Caco-2 (cell line): ENCODE measurements at regions not wholly inside any gene's neighbourhood (a gene's known extent, or its start where the extent isn't known, plus 50 kb on each side); places are given as distances from the start of the nearest gene placed in this dataset.

Experiments
- BruUV-seq: library from RNA; stranded (reverse); fragments of 400-500 nt; replicated peaks from 2 replicates; lab custom pipeline; 2021; lab: Mats Ljungman, UMichigan
- CTCF ChIA-PET: fragments of 300-600 bp; sonication (Branson Sonifier 250); formaldehyde crosslinking; loops from one replicate; lab custom pipeline; 2022; ENCODE audit warnings: antibody characterized with exemption; lab: Charles Lee
- POLR2A ChIA-PET: fragments of 300-600 bp; sonication (Branson Sonifier 250); formaldehyde crosslinking; loops from one replicate; lab custom pipeline; 2022; ENCODE audit warnings: antibody characterized with exemption; lab: Charles Lee
- DNase-seq, 2 experiments: peaks; one replicate each; pipeline versions ENCODE4 v3.0.0 to v3.0.0-alpha.2; 2020 to 2022
- H3K27me3 ChIP-seq: replicated peaks from 2 replicates; pipeline ENCODE4 v1.6.0; 2011; ENCODE audit warnings: low read length; ENCODE audit not compliant: control insufficient read depth, insufficient read depth
- H3K36me3 ChIP-seq: 2 replicates; pipeline ENCODE4 v1.5.1; 2011; ENCODE audit warnings: low read length; ENCODE audit not compliant: control insufficient read depth, insufficient read depth
- H3K4me1 ChIP-seq: fragments of 250-450 bp; sonication (Bioruptor Pico); 2 replicates; pipeline ENCODE4 v1.5.1; 2020; ENCODE audit warnings: mild to moderate bottlenecking
- H3K4me3 ChIP-seq: 2 replicates; pipeline ENCODE4 v1.5.1; 2011; ENCODE audit warnings: low read depth, mild to moderate bottlenecking, control low read depth, low read length
- H3K9me3 ChIP-seq: fragments of 250-450 bp; sonication (Bioruptor Pico); 2 replicates; pipeline ENCODE4 v1.5.1; 2020; ENCODE audit warnings: mild to moderate bottlenecking, moderate library complexity
- H3K27ac Mint-ChIP-seq: one replicate; pipeline ENCODE4 v1.8.0; 2022; ENCODE audit warnings: mixed read lengths; ENCODE audit not compliant: unreplicated experiment
- H3K27me3 Mint-ChIP-seq: one replicate; pipeline ENCODE4 v1.8.0; 2022; ENCODE audit warnings: mixed read lengths; ENCODE audit not compliant: insufficient read depth, unreplicated experiment
- H3K36me3 Mint-ChIP-seq: one replicate; pipeline ENCODE4 v1.8.0; 2022; ENCODE audit warnings: mild to moderate bottlenecking, mixed read lengths; ENCODE audit not compliant: insufficient read depth, unreplicated experiment
- H3K4me1 Mint-ChIP-seq: one replicate; pipeline ENCODE4 v1.8.0; 2022; ENCODE audit warnings: low read depth, mixed read lengths; ENCODE audit not compliant: unreplicated experiment
- H3K4me3 Mint-ChIP-seq: one replicate; pipeline ENCODE4 v1.8.0; 2022; ENCODE audit warnings: mild to moderate bottlenecking, moderate library complexity, mixed read lengths; ENCODE audit not compliant: unreplicated experiment
- H3K9me3 Mint-ChIP-seq: one replicate; pipeline ENCODE4 v1.8.0; 2022; ENCODE audit warnings: mixed read lengths; ENCODE audit not compliant: unreplicated experiment
- CTCF ChIP-seq, 2 experiments: fragments of 200-600 bp in 1 of 2; IDR thresholded peaks; 1 replicate in 1 of 2; 2 replicates in 1 of 2; pipeline versions ENCODE4 v1.5.1 to v1.8.0; 2011 to 2022; ENCODE audit warnings: antibody characterized with exemption in 1 of 2, control low read depth in 1 of 2, inconsistent platforms in 1 of 2, low read depth in 1 of 2, low read length in 1 of 2, mild to moderate bottlenecking in 1 of 2, moderate library complexity in 1 of 2; ENCODE audit not compliant: insufficient read depth in 1 of 2, severe bottlenecking in 1 of 2, unreplicated experiment in 1 of 2
- intact Hi-C: fragments of 100-400 bp; cut with micrococcal nuclease; formaldehyde crosslinking; loops from one replicate; pipeline ENCODE4 v1.10.0; 2022; ENCODE audit not compliant: unreplicated experiment

- Histone ChIP-seq H3K9me3 (no peaks in the 10 kb centered on the region), H3K36me3 (no peaks in the 10 kb centered on the region), H3K4me1 (no peaks in the 10 kb centered on the region), H3K4me3 (no peak overlapping the region), H3K27me3 (no peaks in the 10 kb centered on the region)
- intact Hi-C loops = no loop called here
- POLR2A ChIA-PET = no interaction called here
- no peak for TF ChIP-seq CTCF (IDR thresholded peaks at IDR 0.05; ENCODE audit: insufficient read depth in 1 of 2, low read depth in 1 of 2, low read length in 1 of 2, severe bottlenecking in 1 of 2, unreplicated experiment in 1 of 2)
- peaks cover 3% of the 10 kb centered on the region for H3K27me3 Mint-ChIP-seq
- no peaks in the 10 kb centered on the region for H3K9me3 Mint-ChIP-seq
- no TSS peak for BruUV-seq
- H3K4me1 Mint-ChIP-seq = no peaks in the 10 kb centered on the region
- no peak overlapping the region for H3K4me3 Mint-ChIP-seq
- no peak overlapping the region for H3K27ac Mint-ChIP-seq
- no peak for DNase-seq
- CTCF ChIA-PET = no interaction called here
- no peaks in the 10 kb centered on the region for H3K36me3 Mint-ChIP-seq
Observed at GRCh38 chr5:53403758-53404157, 76.7 kb upstream of the FST start.

- intact Hi-C loops = no loop called here
- ChIA-PET CTCF (no interaction called here), POLR2A (no interaction called here)
- H3K36me3 ChIP-seq = no peaks in the 10 kb centered on the region
- no peak for DNase-seq
- no peak overlapping the region for H3K4me3 ChIP-seq
- Mint-ChIP-seq H3K4me1 (no peaks in the 10 kb centered on the region), H3K27me3 (peaks cover 3% of the 10 kb centered on the region), H3K36me3 (no peaks in the 10 kb centered on the region), H3K4me3 (no peak overlapping the region), H3K9me3 (no peaks in the 10 kb centered on the region), H3K27ac (no peak overlapping the region)
- H3K9me3 ChIP-seq = no peaks in the 10 kb centered on the region
- no peaks in the 10 kb centered on the region for H3K4me1 ChIP-seq
- no peak for TF ChIP-seq CTCF (IDR thresholded peaks at IDR 0.05; ENCODE audit: insufficient read depth in 1 of 2, low read depth in 1 of 2, low read length in 1 of 2, severe bottlenecking in 1 of 2, unreplicated experiment in 1 of 2)
- H3K27me3 ChIP-seq = no peaks in the 10 kb centered on the region
- BruUV-seq = no TSS peak
Observed at GRCh38 chr5:53405396-53405795, 75.0 kb upstream of the FST start.

- no peak overlapping the region for H3K4me3 ChIP-seq
- ChIA-PET POLR2A (no interaction called here), CTCF (no interaction called here)
- no peaks in the 10 kb centered on the region for H3K9me3 ChIP-seq
- H3K27me3 ChIP-seq = no peaks in the 10 kb centered on the region
- TF ChIP-seq CTCF (IDR thresholded peaks at IDR 0.05; ENCODE audit: insufficient read depth in 1 of 2, low read depth in 1 of 2, low read length in 1 of 2, severe bottlenecking in 1 of 2, unreplicated experiment in 1 of 2) = no peak
- peaks cover 3% of the 10 kb centered on the region for H3K27me3 Mint-ChIP-seq
- H3K36me3 ChIP-seq = no peaks in the 10 kb centered on the region
- H3K9me3 Mint-ChIP-seq = no peaks in the 10 kb centered on the region
- intact Hi-C loops = no loop called here
- BruUV-seq = no TSS peak
- H3K4me3 Mint-ChIP-seq = no peak overlapping the region
- no peaks in the 10 kb centered on the region for H3K4me1 ChIP-seq
- no peak overlapping the region for H3K27ac Mint-ChIP-seq
- no peak for DNase-seq
- no peaks in the 10 kb centered on the region for H3K36me3 Mint-ChIP-seq
- no peaks in the 10 kb centered on the region for H3K4me1 Mint-ChIP-seq
Observed at GRCh38 chr5:53406630-53407316, 73.7 kb upstream of the FST start.
